ENCODE measurements at regions not wholly inside any gene's neighbourhood (a gene's known extent, or its start where the extent isn't known, plus 50 kb on each side); places are given as distances from the start of the nearest gene placed in this dataset.

DNA sequence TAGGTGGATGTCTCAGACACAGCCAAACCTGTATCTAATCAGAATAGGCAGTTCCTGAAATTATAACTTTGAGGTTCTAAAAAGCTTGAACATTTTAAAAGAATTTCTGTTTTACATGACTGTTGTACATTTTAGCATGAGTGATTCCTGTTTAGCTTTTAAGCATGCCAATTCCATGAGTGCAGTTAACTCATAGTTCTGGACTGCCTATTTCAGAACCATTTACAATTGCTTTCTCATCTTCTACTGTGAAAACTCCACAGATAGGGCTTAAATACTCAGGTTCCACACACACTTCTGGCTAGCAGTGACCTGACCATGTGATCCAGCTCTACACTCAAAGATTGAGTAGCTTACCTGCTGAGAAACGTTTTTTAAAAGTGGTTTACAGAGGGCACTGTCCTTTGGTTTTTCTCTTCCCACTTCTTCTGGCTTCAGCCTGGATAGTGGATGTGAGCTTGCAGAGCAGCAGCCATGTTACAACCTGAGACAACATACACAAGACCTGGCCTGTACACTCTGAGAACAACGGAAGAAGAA, 280.8 kb downstream of the ANKRD50 start:
- TF ChIP-seq GATA2 (IDR thresholded peaks at IDR 0.05; ENCODE audit: low read depth, low read length) (no peak), GATA3 (IDR thresholded peaks at IDR 0.05; ENCODE audit: low read depth, low read length) (no peak)

All from SH-SY5Y (cell line).